ENCODE measurements at regions not wholly inside any gene's neighbourhood (a gene's known extent, or its start where the extent isn't known, plus 50 kb on each side); places are given as distances from the start of the nearest gene placed in this dataset.
"Not testable (repeated sequence)": the region's sequence is repeated elsewhere in the genome, so short reads cannot be mapped to it uniquely, and the experiment has no call there.

- Mint-ChIP-seq H3K4me3 (no peak overlapping the region), H3K27me3 (no peaks in the 10 kb centered on the region), H3K9me3 (peaks cover 0 to 5% of the 10 kb centered on the region in 2 donors), H3K27ac (no peak overlapping the region), H3K4me1 (no peaks in the 10 kb centered on the region)
- no peak for DNase-seq
- no peak for ATAC-seq
Measured at GRCh38 chr11:98307827-98308491, 712.8 kb upstream of the CNTN5 start.

- not testable (repeated sequence) for H3K4me1 Mint-ChIP-seq, ATAC-seq, H3K9me3 Mint-ChIP-seq, H3K4me3 Mint-ChIP-seq, H3K27me3 Mint-ChIP-seq, H3K27ac Mint-ChIP-seq, DNase-seq
Measured at GRCh38 chr11:98330306-98330705, 690.4 kb upstream of the CNTN5 start.

- Mint-ChIP-seq H3K27ac (no peak overlapping the region), H3K4me1 (no peaks in the 10 kb centered on the region), H3K4me3 (no peak overlapping the region), H3K27me3 (no peaks in the 10 kb centered on the region), H3K9me3 (peaks cover 10 to 12% of the 10 kb centered on the region in 2 donors)
- no peak for ATAC-seq
- no peak for DNase-seq
Measured at GRCh38 chr11:98358551-98358950, 662.2 kb upstream of the CNTN5 start.

GRCh38 chr11:98365190-98365589, 655.6 kb upstream of the CNTN5 start:
- H3K4me3 Mint-ChIP-seq, result no peak overlapping the region
- H3K27me3 Mint-ChIP-seq, result no peaks in the 10 kb centered on the region
- H3K27ac Mint-ChIP-seq, result no peak overlapping the region
- DNase-seq (no peak), ATAC-seq (no peak)
- H3K4me1 Mint-ChIP-seq, result no peaks in the 10 kb centered on the region
- peaks cover 0 to 12% of the 10 kb centered on the region in 2 donors for H3K9me3 Mint-ChIP-seq

- ATAC-seq (no peak), DNase-seq (no peak)
- Mint-ChIP-seq H3K4me1 (no peaks in the 10 kb centered on the region), H3K4me3 (no peak overlapping the region), H3K27me3 (no peaks in the 10 kb centered on the region), H3K9me3 (peaks cover 0 to 8% of the 10 kb centered on the region in 2 donors), H3K27ac (no peak overlapping the region)
Measured at GRCh38 chr11:98365941-98366340, 654.8 kb upstream of the CNTN5 start.

- DNase-seq, result no peak
- Mint-ChIP-seq H3K27me3 (no peaks in the 10 kb centered on the region), H3K4me1 (no peaks in the 10 kb centered on the region), H3K27ac (no peak overlapping the region), H3K9me3 (no peaks in the 10 kb centered on the region), H3K4me3 (no peak overlapping the region)
- no peak for ATAC-seq
Measured at GRCh38 chr11:98390391-98390790, 630.4 kb upstream of the CNTN5 start.

GRCh38 chr11:98394500-98394899, 626.2 kb upstream of the CNTN5 start:
- H3K4me1 Mint-ChIP-seq, H3K4me3 Mint-ChIP-seq, H3K27me3 Mint-ChIP-seq, DNase-seq, H3K9me3 Mint-ChIP-seq, ATAC-seq, H3K27ac Mint-ChIP-seq: not testable (repeated sequence)

GRCh38 chr11:98398508-98398907, 622.2 kb upstream of the CNTN5 start:
- ATAC-seq (no peak), DNase-seq (no peak)
- Mint-ChIP-seq H3K4me1 (no peaks in the 10 kb centered on the region), H3K4me3 (no peak overlapping the region), H3K27me3 (no peaks in the 10 kb centered on the region), H3K27ac (no peak overlapping the region), H3K9me3 (peaks cover 0 to 3% of the 10 kb centered on the region in 2 donors)

- Mint-ChIP-seq H3K9me3 (peaks cover 0 to 5% of the 10 kb centered on the region in 2 donors), H3K4me3 (no peak overlapping the region), H3K27me3 (no peaks in the 10 kb centered on the region), H3K27ac (no peak overlapping the region), H3K4me1 (no peaks in the 10 kb centered on the region)
- ATAC-seq, result no peak
- DNase-seq, result no peak
Measured at GRCh38 chr11:98409069-98409468, 611.7 kb upstream of the CNTN5 start.

GRCh38 chr11:98411777-98412176, 609.0 kb upstream of the CNTN5 start:
- no peak for DNase-seq
- ATAC-seq, result no peak
- H3K4me3 Mint-ChIP-seq, result no peak overlapping the region
- H3K4me1 Mint-ChIP-seq, result no peaks in the 10 kb centered on the region
- H3K27ac Mint-ChIP-seq, result no peak overlapping the region
- peaks cover 0 to 12% of the 10 kb centered on the region in 2 donors for H3K9me3 Mint-ChIP-seq
- H3K27me3 Mint-ChIP-seq, result no peaks in the 10 kb centered on the region

GRCh38 chr11:98417256-98417755, 603.4 kb upstream of the CNTN5 start:
- DNase-seq (no peak), ATAC-seq (no peak)
- Mint-ChIP-seq H3K4me1 (no peaks in the 10 kb centered on the region), H3K4me3 (no peak overlapping the region), H3K27ac (no peak overlapping the region), H3K27me3 (no peaks in the 10 kb centered on the region), H3K9me3 (peaks cover 0 to 26% of the 10 kb centered on the region in 2 donors)

GRCh38 chr11:98423933-98424332, 596.8 kb upstream of the CNTN5 start:
- no peak for DNase-seq
- ATAC-seq, result no peak
- Mint-ChIP-seq H3K9me3 (peaks cover 7 to 36% of the 10 kb centered on the region in 2 donors), H3K4me3 (no peak overlapping the region), H3K4me1 (no peaks in the 10 kb centered on the region), H3K27me3 (no peaks in the 10 kb centered on the region), H3K27ac (no peak overlapping the region)

GRCh38 chr11:98424773-98425172, 596.0 kb upstream of the CNTN5 start:
- not testable (repeated sequence) for ATAC-seq, DNase-seq, H3K4me1 Mint-ChIP-seq, H3K27me3 Mint-ChIP-seq, H3K4me3 Mint-ChIP-seq, H3K27ac Mint-ChIP-seq
- peaks cover 8 to 43% of the 10 kb centered on the region in 2 donors for H3K9me3 Mint-ChIP-seq

- ATAC-seq, result no peak
- Mint-ChIP-seq H3K27ac (no peak overlapping the region), H3K9me3 (peaks cover 34 to 35% of the 10 kb centered on the region in 2 donors), H3K4me1 (no peaks in the 10 kb centered on the region), H3K27me3 (no peaks in the 10 kb centered on the region), H3K4me3 (no peak overlapping the region)
- no peak for DNase-seq
Measured at GRCh38 chr11:98431463-98432359, 589.0 kb upstream of the CNTN5 start.

GRCh38 chr11:98434296-98434695, 586.5 kb upstream of the CNTN5 start:
- Mint-ChIP-seq H3K27me3 (no peaks in the 10 kb centered on the region), H3K27ac (no peak overlapping the region), H3K4me3 (no peak overlapping the region), H3K9me3 (peaks cover 30 to 34% of the 10 kb centered on the region in 2 donors), H3K4me1 (no peaks in the 10 kb centered on the region)
- DNase-seq, result no peak
- no peak for ATAC-seq

GRCh38 chr11:98453378-98453777, 567.4 kb upstream of the CNTN5 start:
- no peak overlapping the region for H3K4me3 Mint-ChIP-seq
- DNase-seq, result no peak
- H3K9me3 Mint-ChIP-seq, result peaks cover 0 to 7% of the 10 kb centered on the region in 2 donors
- no peaks in the 10 kb centered on the region for H3K4me1 Mint-ChIP-seq
- no peaks in the 10 kb centered on the region for H3K27me3 Mint-ChIP-seq
- ATAC-seq, result no peak
- H3K27ac Mint-ChIP-seq, result no peak overlapping the region

Measured in stimulated activated naive CD8-positive, alpha-beta T cell treated with anti-CD3 and anti-CD28 coated beads, Interleukin-15, amount 100 ng/mL, for 72 hours (primary cell).